HFFc6 (cell line): ENCODE measurements at regions not wholly inside any gene's neighbourhood (a gene's known extent, or its start where the extent isn't known, plus 50 kb on each side); places are given as distances from the start of the nearest gene placed in this dataset.
"Not testable (repeated sequence)": the region's sequence is repeated elsewhere in the genome, so short reads cannot be mapped to it uniquely, and the experiment has no call there.

Source experiments
- DNase-seq: peaks from one replicate; pipeline ENCODE4 v3.0.0-alpha.2; 2018
- H3K27ac Mint-ChIP-seq: 2 replicates; pipeline ENCODE4 v1.8.0; 2020; ENCODE audit warnings: mild to moderate bottlenecking, mixed read lengths
- H3K27me3 Mint-ChIP-seq: 2 replicates; pipeline ENCODE4 v1.8.0; 2021; ENCODE audit warnings: mild to moderate bottlenecking, moderate library complexity, mixed read lengths; ENCODE audit not compliant: insufficient read depth
- H3K36me3 Mint-ChIP-seq: 2 replicates; pipeline ENCODE4 v1.8.0; 2021; ENCODE audit warnings: low read depth, mixed read lengths
- H3K4me1 Mint-ChIP-seq: 2 replicates; pipeline ENCODE4 v1.8.0; 2020; ENCODE audit warnings: low read depth, mixed read lengths
- H3K4me3 Mint-ChIP-seq: 2 replicates; pipeline ENCODE4 v1.8.0; 2020; ENCODE audit warnings: mild to moderate bottlenecking, moderate library complexity, mixed read lengths
- H3K9me3 Mint-ChIP-seq: 2 replicates; pipeline ENCODE4 v1.8.0; 2020; ENCODE audit warnings: mild to moderate bottlenecking, mixed read lengths
- TF ChIP-seq, protein P1 (sequence below): fragments of 200-600 bp; sonication (generic); IDR thresholded peaks from 2 replicates; pipeline ENCODE4 v1.5.0; 2021; ENCODE audit warnings: antibody characterized with exemption, mild to moderate bottlenecking

DNA sequence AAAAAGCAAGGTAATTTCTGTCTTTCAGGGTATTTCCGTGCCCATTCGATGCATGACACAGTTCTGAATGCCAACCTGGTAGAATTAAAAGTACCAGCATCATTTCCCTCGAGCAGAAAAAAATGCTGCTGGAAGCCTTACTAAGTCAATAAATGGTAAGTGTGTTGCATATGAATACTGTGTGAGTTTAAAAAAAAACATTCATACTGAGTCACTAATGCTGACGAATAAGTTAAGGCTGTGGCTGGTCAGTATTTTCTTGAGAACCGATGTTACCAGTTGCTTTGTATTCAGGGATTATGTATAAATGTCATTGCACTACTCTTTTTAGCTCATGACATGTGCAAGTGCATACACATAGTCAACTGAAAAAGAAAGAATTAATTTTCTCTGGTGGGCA, 710.2 kb downstream of the TRHDE start:
- DNase-seq: no peak
- H3K9me3 Mint-ChIP-seq: peaks cover 10% of the 10 kb centered on the region
- TF ChIP-seq, protein P1, sequence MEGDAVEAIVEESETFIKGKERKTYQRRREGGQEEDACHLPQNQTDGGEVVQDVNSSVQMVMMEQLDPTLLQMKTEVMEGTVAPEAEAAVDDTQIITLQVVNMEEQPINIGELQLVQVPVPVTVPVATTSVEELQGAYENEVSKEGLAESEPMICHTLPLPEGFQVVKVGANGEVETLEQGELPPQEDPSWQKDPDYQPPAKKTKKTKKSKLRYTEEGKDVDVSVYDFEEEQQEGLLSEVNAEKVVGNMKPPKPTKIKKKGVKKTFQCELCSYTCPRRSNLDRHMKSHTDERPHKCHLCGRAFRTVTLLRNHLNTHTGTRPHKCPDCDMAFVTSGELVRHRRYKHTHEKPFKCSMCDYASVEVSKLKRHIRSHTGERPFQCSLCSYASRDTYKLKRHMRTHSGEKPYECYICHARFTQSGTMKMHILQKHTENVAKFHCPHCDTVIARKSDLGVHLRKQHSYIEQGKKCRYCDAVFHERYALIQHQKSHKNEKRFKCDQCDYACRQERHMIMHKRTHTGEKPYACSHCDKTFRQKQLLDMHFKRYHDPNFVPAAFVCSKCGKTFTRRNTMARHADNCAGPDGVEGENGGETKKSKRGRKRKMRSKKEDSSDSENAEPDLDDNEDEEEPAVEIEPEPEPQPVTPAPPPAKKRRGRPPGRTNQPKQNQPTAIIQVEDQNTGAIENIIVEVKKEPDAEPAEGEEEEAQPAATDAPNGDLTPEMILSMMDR: no peak
- H3K27me3 Mint-ChIP-seq: peaks cover under 1% of the 10 kb centered on the region
- H3K4me1 Mint-ChIP-seq: no peaks in the 10 kb centered on the region
- H3K27ac Mint-ChIP-seq: no peak overlapping the region
- H3K36me3 Mint-ChIP-seq: no peaks in the 10 kb centered on the region
- H3K4me3 Mint-ChIP-seq: no peak overlapping the region

DNA sequence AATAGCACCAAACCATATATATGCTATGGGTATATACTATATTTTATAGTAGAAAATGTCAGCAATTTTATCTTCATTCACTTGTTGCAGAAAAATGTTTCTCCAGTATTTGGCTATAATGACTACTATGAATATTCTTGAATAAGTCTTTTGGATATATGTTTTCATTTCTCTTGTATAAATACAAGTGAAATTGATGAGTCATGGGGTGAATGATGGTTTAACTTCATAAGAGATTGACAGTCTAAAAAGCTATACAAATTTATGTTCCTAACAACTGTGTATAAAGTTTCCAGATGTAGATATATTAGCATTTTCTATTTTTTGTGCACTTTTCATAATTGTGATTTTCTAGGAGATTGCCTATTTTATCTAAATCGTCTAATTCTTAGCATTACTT, 714.8 kb downstream of the TRHDE start:
- no peaks in the 10 kb centered on the region; the same call in 1 of the 2 replicates for H3K9me3 Mint-ChIP-seq
- no peaks in the 10 kb centered on the region for H3K4me1 Mint-ChIP-seq
- TF ChIP-seq, protein P1: no peak
- H3K4me3 Mint-ChIP-seq: no peak overlapping the region
- H3K27me3 Mint-ChIP-seq: peaks cover 2% of the 10 kb centered on the region; the same call in 1 of the 2 replicates
- no peak for DNase-seq
- no peaks in the 10 kb centered on the region; the same call in 1 of the 2 replicates for H3K36me3 Mint-ChIP-seq
- no peak overlapping the region for H3K27ac Mint-ChIP-seq

DNA sequence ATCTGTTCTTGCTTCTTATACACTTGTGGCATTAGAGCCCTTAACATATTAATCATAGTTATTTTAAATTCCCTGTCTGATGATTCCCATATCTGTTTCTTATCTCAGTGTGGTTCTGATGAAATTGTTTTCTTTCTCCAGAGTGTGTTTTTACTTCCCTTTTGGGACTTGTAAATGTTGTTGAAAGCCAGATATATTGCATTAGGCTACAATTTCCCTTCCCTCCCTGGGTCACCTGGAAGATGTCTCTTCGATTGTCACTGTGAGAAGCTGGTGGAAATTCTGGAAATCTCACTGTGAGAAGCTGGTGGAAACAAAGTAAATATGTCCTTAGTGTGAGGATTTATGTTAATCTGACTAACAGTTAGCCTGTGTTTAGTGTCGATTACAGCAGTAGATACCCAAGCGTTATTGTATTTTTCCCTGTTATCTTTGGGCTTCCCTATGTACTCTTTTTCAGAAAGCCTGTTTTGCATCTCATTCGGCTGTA, 717.3 kb downstream of the TRHDE start:
- Mint-ChIP-seq H3K27ac (no peak overlapping the region), H3K4me1 (no peaks in the 10 kb centered on the region), H3K4me3 (no peak overlapping the region), H3K27me3 (peaks cover 2% of the 10 kb centered on the region; the same call in 1 of the 2 replicates), H3K36me3 (no peaks in the 10 kb centered on the region; the same call in 1 of the 2 replicates), H3K9me3 (no peaks in the 10 kb centered on the region; the same call in 1 of the 2 replicates)
- TF ChIP-seq, protein P1: no peak
- DNase-seq: no peak

DNA sequence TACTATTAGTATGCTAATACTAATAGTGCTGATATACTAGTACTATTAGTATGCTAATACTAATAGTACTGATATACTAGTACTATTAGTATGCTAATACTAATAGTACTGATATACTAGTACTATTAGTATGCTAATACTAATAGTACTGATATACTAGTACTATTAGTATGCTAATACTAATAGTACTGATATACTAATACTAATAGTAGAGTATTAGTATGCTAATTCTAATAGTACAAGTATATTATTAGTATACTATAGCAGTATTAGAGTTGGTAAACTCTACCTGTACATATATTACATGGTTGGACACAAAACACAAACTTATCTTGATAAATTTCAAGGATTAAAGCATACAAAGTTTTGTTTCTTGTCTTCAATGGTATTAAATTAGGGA, 722.9 kb downstream of the TRHDE start:
- H3K27ac Mint-ChIP-seq, H3K27me3 Mint-ChIP-seq, H3K36me3 Mint-ChIP-seq, H3K9me3 Mint-ChIP-seq, DNase-seq, H3K4me3 Mint-ChIP-seq, H3K4me1 Mint-ChIP-seq: not testable (repeated sequence)

DNA sequence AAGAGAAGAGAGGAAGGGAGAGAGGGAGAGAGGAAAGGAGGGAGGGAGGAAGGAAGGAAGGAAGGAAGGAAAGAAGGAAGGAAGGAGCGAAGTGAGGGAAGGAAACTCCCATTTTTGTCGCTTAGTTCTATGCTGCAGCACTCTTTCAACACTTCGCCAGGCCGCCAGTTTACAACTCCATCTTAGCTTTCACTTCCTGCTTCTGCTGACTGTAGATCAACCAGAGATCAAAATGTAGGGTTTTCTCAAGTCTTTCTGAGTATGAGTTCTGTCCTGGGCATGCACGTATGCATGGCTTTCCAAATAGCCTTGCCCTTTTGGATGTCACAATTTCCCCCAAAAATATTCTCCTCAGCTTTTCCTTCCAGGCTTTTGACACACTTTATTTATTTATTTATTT, 723.4 kb downstream of the TRHDE start:
- TF ChIP-seq, protein P1: no peak
- H3K27me3 Mint-ChIP-seq: no peaks in the 10 kb centered on the region; the same call in 1 of the 2 replicates
- no peak for DNase-seq
- H3K4me1 Mint-ChIP-seq: no peaks in the 10 kb centered on the region
- no peaks in the 10 kb centered on the region for H3K9me3 Mint-ChIP-seq
- no peak overlapping the region for H3K27ac Mint-ChIP-seq
- H3K36me3 Mint-ChIP-seq: no peaks in the 10 kb centered on the region; the same call in 1 of the 2 replicates
- H3K4me3 Mint-ChIP-seq: no peak overlapping the region

DNA sequence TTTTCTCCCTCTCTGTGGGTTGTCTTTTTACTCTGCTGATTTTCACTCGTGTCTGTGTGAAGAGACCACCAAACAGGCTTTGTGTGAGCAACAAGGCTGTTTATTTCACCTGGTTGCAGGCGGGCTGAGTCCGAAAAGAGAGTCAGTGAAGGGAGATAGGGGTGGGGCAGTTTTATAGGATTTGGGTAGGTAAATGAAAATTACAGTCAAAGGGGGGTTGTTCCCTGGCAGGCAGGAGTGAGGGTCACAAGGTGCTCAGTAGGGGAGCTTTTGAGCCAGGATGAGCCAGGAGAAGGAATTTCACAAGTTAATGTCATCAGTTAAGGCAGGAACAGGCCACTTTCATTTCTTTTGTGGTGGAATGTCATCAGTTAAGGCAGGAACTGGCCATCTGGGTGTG, 729.6 kb downstream of the TRHDE start:
- not testable (repeated sequence) for H3K4me1 Mint-ChIP-seq, H3K27ac Mint-ChIP-seq, H3K36me3 Mint-ChIP-seq, DNase-seq, H3K27me3 Mint-ChIP-seq, H3K4me3 Mint-ChIP-seq, H3K9me3 Mint-ChIP-seq

DNA sequence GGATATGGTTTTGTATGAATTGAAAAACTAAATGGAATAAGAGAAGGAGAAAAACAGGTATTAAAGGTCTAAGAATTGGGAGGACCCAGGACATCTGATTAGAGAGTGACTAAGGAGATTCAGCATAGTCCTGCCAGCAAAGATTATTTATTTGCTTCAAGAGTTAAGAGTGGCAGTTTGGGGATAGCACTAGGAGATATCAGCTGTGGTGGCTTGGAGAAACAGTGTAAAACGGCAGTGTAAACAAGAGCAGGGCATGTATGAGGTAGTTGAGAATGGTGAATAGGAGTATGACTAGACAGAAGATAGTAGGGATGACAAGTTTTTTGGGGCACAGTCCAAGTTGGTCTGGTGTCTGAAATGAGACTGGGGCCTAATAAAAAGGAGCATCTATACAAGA, 730.3 kb downstream of the TRHDE start:
- H3K4me1 Mint-ChIP-seq, H3K27me3 Mint-ChIP-seq, H3K36me3 Mint-ChIP-seq, H3K27ac Mint-ChIP-seq, H3K4me3 Mint-ChIP-seq, H3K9me3 Mint-ChIP-seq, DNase-seq: not testable (repeated sequence)

DNA sequence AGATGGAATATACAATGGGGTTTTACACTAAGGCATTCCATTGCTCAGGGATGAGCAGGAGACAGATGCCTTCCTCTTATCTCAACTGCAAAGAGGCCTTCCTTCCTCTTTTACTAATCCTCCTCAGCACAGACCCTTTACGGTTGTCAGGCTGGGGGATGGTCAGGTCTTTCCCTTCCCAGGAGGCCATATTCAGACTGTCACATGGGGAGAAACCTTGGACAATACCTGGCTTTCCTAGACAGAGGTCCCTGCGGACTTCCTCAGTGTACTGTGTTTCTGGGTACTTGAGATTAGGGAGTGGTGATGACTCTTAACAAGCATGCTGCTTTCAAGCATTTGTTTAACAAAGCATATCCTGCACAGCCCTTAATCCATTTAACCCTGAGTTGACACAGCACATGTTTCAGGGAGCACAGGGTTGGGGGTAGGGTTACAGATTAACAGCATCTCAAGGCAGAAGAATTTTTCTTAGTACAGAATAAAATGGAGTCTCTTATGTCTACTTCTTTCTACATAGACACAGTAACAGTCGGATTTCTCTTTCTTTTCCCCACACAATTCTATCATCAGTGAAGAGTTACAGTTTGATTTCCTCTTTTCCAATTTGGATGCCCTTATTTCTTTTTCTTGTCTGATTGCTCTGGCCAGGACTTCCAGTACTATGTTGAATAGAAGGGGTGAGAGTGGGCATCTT, 737.1 kb downstream of the TRHDE start:
- peaks cover 38% of the 10 kb centered on the region for H3K9me3 Mint-ChIP-seq
- H3K27me3 Mint-ChIP-seq, H3K27ac Mint-ChIP-seq, H3K4me1 Mint-ChIP-seq, H3K4me3 Mint-ChIP-seq, DNase-seq, H3K36me3 Mint-ChIP-seq: not testable (repeated sequence)
